22Rv1 (cell line): ENCODE measurements at regions not wholly inside any gene's neighbourhood (a gene's known extent, or its start where the extent isn't known, plus 50 kb on each side); places are given as distances from the start of the nearest gene placed in this dataset.

Experiments
- H3K27ac ChIP-seq: fragments of 450-650 bp; 2 replicates; pipeline ENCODE4 v1.5.1; 2017
- CTCF ChIP-seq: fragments of 450-650 bp; IDR thresholded peaks from 2 replicates; pipeline ENCODE4 v1.5.1; 2017; ENCODE audit warnings: mild to moderate bottlenecking
- ZFX ChIP-seq: fragments of 450-650 bp; IDR thresholded peaks from 2 replicates; pipeline ENCODE4 v1.6.1; 2017; ENCODE audit warnings: antibody characterized with exemption, borderline replicate concordance

GRCh38 chr17:14514973-14515372, 214.1 kb downstream of the HS3ST3B1 start:
- TF ChIP-seq ZFX (no peak), CTCF (no peak)
- H3K27ac ChIP-seq: no peak overlapping the region

- H3K27ac ChIP-seq: no peak overlapping the region
- TF ChIP-seq CTCF (no peak), ZFX (no peak)
Measured at GRCh38 chr17:14513835-14514234, 213.0 kb downstream of the HS3ST3B1 start.

- no peak overlapping the region for H3K27ac ChIP-seq
- TF ChIP-seq ZFX (no peak), CTCF (no peak)
Measured at GRCh38 chr17:14510136-14510535, 209.3 kb downstream of the HS3ST3B1 start.

GRCh38 chr17:14508156-14508555, 207.3 kb downstream of the HS3ST3B1 start:
- H3K27ac ChIP-seq: no peak overlapping the region
- TF ChIP-seq CTCF (no peak), ZFX (no peak)

GRCh38 chr17:14506364-14506763, 205.5 kb downstream of the HS3ST3B1 start:
- no peak overlapping the region for H3K27ac ChIP-seq
- TF ChIP-seq CTCF (no peak), ZFX (no peak)

- TF ChIP-seq CTCF (no peak), ZFX (no peak)
- no peak overlapping the region for H3K27ac ChIP-seq
Measured at GRCh38 chr17:14505606-14506005, 204.7 kb downstream of the HS3ST3B1 start.

GRCh38 chr17:14499976-14500375, 199.1 kb downstream of the HS3ST3B1 start:
- TF ChIP-seq ZFX: no peak
- no peak for TF ChIP-seq CTCF
- H3K27ac ChIP-seq: no peak overlapping the region
